ENCODE measurements at regions not wholly inside any gene's neighbourhood (a gene's known extent, or its start where the extent isn't known, plus 50 kb on each side); places are given as distances from the start of the nearest gene placed in this dataset.
A peak's percentile ranks its signal among the peaks of the same experiment; 100 is the strongest.
"Not testable (repeated sequence)": the region's sequence is repeated elsewhere in the genome, so short reads cannot be mapped to it uniquely, and the experiment has no call there.

DNA sequence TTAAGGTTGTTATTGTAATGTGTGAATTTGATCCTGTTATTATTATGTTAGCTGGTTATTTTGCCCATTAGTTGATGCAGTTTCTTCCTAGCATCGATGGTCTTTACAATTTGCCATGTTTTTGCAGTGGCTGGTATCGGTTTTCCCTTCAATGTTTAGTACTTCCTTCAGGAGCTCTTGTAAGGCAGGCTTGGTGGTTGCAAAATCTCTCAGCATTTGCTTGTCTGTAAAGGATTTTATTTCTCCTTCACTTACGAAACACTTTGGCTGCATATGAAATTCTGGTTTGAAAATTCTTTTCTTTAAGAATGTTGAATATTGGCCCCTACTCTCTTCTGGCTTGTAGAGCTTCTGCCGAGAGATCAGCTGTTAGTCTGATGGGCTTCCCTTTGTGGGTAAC is 2241.4 kb upstream of the AGA start:
- DNase-seq (ENCODE audit: low read depth), result not testable (repeated sequence)

DNA sequence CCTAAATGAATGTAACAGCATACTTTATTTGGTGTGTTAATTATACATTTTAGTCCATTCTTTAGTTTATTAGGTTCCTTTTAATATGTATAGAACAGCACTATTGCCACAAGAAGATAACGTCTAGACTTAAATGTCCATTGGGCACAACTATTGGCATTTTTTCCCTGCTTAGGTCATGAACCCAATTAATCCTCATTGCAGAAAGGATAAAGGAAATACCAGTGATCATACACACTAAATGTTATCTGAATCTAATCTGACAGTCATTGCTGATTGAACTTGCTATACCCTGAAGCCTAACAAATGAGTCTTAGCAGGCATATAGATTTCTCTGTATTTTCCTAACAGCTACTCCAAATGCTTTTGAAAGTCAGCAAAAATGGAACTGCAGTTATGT is 2250.0 kb upstream of the AGA start:
- DNase-seq (ENCODE audit: low read depth), result no peak

DNA sequence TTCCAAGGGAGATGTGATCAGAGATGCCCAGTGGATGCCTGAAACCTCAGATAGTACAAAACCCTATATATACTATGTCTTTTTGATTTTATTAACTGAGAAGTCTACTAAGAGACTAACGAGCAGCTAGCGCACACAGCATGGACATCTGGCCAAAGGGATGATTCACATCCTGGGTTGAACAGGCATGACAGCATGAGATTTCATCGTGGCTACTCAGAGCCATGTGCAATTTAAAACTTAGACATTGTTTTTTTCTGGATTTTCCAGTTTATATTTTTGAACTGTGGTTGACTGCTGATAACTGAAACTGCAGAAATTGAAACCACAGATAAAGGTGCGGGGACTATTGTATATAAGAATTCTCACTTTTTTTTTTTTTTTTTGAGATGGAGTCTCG is 2252.9 kb upstream of the AGA start:
- DNase-seq (ENCODE audit: low read depth), result peak; percentile 68

DNA sequence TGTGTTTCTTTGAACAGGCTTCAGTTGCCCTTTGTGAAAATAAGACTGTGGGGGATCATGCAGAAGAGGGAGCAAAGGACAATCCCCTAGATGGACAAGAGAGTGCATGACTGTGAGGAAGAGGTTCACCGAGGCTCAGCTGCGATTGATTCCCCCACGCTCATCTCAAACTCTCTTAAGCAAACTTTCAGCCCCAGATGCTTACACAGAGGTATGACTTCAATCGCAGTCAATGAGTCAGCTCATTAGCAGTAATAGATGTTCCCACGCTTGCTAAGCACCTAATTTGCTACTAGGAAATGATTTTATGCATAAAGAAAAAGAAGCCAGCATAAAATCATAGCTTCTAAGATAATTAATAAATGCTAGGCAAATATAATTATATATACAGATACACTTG is 2256.1 kb upstream of the AGA start:
- no peak for DNase-seq (ENCODE audit: low read depth)

DNA sequence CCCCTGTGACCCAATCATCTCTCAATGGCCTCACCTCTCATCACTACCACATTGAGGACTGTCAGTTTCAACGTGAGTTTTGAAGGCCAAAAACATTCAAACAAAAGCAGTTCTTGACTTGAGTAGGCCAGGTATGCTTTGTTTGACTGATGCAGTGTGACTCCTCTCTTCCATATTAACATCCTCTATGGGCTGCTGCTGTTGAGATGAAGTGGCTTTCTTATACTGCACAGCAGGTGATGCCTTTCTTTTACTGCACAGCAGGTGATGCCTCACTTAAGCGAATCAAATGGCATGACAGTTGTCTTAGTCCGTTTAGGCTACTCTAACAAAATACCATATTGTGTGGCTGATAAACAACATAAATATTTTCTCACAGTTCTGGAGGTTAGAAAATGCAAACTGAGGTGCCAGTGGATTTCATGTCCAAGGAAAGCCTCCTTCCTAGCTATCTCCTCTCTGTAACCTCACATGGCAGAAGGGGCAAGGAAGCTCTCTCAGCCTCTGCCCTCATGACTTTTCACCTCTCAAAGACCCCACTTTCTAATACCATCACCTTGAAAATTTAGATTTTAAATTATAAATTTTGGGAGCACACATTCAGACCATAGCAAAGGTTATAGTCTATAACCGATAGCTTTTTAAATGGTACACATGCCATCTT is 2267.9 kb upstream of the AGA start:
- DNase-seq (ENCODE audit: low read depth), result no peak

DNA sequence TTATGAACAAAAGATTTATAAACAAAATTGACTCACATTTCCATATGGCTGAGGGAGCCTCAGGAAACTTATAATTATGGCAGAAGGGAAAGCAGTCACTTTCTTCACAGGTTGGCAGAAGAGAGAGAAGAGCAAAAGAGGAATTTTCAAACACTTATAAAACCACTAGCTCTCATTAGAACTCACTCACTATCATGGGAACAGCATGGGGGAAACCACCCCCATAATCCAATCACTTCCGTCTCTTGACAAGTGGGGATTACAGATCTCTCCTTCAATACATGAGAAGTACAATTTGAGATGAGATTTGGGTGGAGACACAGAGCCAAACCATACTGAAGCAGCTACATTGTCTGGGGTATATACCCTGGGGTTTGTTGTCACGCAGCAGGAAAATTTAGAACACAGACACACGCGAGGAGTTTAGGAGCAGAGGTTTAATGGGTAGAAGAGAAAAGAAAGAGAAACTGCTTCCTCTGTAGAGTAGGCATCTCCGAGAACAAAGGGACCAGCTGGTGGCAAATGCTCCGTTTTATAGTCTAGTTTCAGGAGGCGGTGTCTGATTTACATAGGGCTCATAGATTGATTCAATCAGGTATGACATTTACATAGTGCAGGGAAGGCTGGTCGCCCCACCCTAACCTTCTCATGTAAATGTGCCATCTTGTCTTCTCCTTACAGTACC is 2277.7 kb upstream of the AGA start:
- DNase-seq (ENCODE audit: low read depth), result no peak

DNA sequence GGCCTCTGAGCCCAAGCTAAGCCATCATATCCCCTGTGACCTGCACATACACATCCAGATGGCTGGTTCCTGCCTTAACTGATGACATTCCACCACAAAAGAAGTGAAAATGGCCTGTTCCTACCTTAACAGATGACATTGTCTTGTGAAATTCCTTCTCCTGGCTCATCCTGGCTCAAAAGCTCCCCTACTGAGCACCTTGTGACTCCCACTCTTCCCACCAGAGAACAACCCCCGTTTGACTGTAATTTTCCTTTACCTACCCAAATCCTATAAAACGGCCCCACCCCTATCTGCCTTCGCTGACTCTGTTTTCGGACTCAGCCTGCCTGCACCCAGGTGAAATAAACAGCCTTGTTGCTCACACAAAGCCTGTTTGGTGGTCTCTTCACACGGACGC is 2284.3 kb upstream of the AGA start:
- not testable (repeated sequence) for DNase-seq (ENCODE audit: low read depth)

DNA sequence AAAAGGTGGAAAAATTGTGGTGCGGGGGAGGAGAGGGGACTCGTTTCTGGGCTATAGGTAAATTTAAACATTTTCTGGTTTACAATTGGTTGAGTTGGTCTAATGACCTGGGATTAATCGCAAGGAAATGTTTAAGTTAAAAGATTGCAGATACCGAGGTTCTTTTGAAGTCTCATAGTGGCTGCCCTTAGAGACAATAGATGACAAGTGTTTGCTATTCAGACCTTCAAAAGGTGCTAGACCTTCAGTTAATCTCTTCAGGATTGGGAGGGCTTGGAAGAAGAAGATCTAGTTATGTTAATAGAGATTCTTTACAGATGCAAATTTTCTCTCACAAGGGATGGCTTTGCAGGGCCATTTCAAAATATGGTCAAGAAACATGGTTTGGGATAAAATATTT is 2286.1 kb upstream of the AGA start:
- DNase-seq (ENCODE audit: low read depth), result no peak

DNA sequence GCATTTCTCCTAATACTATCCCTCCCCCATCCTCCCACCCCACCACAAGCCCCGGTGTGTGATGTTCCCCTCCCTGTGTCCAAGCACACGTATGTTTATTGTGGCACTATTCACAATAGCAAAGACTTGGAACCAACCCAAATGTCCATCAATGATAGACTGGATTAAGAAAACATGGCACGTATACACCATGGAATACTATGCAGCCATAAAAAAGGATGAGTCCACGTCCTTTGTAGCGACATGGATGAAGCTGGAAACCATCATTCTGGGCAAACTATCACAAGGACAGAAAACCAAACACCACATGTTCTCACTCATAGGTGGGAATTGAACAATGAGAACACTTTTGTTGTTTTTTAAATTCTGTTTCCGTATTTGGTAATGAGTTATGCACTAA is 2294.6 kb upstream of the AGA start:
- DNase-seq (ENCODE audit: low read depth), result not testable (repeated sequence)

DNA sequence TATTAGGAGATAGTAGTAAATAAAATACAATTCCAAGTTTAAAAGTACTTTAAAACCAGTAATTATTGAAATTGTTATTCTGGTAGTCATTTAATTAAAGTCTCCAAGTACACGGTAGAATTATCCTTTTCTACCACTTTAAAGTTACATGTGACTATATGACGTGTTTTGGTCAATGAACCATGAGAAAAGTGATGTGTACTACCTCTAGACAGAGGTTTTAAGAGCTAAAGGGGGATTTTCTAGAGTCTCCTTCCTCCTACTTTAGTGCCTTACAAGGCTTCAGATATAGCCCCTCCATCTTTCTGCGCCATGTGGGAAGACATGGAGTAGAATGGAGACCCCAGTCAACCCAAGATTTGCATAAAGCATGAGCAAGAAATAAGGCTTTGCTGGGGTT is 2296.6 kb upstream of the AGA start:
- DNase-seq (ENCODE audit: low read depth), result no peak

DNA sequence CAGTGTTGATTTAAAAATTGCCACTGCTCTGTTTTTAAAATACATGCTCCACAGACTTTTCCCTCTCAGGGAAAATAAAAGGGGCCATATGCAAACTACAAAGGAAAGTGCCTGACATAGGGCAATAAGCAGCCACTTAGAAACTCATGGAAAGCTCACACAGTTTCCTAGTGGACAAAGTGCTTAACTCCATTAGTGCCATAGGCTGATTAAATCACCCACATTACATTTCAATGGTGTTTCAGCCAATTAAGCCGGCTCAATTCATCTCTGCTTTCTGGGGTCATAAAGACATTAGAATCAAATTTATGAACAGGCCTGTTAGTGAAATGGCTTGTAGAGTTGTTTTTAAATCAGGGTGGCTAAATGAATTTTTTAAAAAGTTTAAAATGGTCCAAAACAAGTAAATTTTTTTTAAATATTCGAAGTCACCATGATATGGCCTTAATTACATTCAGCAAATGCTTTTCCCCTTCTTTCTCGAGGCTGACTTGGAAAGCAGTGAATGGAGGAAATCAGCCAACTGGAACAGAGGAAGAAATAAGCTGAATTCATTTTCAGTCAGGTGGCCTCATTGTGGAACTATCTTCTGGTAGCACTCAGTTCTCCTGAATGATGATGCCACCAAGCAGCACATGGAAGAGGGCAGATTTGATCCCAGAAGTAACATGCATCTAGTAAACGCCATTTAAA is 2305.1 kb upstream of the AGA start:
- no peak for DNase-seq (ENCODE audit: low read depth)

DNA sequence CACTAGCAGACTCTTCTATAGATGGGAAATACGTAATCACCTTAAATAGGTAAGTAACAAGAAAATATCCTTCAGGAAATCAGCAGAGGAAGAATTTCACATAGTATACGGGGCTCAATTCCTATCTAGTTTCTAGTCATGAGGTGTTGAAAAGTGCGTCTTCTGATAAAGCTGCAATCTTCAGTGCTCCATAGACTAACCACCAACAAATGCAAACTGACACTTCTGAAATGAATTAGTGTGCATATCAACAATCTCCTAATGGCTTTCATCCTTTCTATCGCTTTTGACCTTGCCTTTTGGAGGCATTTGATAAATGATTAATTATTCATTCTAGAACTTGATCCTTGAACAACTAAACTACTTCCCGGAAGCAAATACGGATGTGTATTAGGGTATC is 2306.6 kb upstream of the AGA start:
- DNase-seq (ENCODE audit: low read depth), result no peak

DNA sequence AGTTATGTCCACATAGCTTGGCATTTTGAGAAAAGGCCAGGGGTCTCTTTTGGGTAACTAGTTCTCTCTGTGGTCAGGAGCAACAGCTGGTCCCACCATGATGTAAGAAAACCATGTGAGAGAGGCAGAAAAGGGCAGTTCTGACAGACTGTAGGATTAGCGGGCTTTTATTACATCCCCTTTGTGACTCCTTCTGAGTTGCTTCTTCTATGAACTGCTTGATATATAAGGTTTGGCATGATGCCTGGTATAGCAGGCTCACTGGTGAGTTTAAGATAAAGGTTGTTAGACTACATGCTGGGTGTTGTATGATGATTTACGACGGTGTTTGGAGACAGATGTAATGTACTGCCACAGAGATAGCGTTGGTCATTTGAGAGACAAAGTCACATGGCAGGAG is 2308.1 kb upstream of the AGA start:
- no peak for DNase-seq (ENCODE audit: low read depth)

DNA sequence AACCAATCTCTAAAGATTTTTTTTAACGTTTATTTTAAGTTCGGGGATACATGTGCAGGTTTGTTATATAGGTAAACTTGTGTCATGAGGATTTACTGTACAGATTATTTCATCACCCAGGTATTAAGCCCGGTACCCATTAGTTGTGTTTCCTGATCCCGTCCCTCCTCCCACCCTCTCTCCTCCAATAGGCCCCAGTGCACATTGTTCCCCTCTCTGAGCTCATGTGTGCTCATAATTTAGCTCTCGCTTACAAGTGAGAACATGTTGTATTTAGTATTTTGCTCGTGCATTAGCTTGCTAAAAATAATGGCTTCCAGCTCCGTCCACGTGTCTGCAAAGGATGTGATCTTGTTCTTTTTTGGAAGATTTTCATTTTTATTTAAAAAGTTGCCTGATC is 2309.4 kb upstream of the AGA start:
- no peak for DNase-seq (ENCODE audit: low read depth)

DNA sequence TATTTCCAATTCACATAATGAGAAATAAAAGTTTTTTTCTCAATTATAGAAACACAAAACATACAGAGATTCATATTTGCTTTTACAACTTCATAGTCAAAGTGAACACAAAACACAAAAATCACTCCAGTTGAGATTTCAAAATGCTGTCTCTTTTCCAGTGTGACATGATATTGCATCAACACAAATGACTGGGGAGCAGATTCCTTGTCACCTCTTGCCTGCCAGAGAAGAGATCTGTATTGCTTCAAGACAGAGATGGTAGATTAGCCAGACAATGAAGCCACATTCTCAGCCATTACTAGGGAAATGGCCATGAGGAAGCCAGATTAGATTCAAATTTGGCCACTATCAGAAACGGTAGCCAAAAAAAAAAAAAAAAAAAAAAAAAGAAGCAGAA is 2313.1 kb upstream of the AGA start:
- DNase-seq (ENCODE audit: low read depth), result no peak

DNA sequence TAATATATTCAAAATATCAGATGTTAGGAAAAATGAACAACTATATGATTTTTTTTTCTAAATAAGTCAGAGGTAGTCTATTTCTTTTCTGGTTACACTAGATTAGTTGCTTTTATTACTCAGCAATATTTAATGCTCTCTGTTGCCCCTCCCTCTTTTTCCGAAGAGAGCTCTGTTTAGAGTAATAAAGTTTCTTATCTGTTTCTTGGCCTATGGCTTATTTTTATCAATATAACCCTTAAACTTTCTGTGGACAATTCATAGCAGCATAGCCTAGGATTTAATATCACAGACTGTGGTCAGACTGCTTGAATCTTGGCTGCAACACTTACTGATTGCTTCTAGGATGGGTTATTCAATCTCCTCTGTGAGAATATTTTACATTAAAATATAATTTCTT is 2315.4 kb upstream of the AGA start:
- no peak for DNase-seq (ENCODE audit: low read depth)

DNA sequence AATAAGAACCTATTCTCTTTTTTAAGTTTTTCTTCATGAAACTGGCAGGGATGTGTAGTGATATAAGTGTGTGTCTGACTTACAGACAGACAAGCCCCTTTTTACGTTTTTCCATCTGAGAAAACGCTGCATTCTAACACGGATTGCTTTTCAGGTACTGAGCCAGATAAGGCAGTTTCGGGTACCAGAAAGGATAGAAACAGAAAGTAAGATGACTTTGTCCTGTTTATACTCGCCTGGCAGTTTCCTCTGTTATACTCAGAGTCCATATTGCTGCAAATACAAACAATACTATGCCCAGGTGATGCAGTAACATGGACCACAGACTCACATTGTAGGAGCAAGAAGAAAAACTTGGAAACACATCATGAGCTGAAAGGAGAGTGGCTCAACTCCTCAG is 2320.6 kb upstream of the AGA start:
- DNase-seq (ENCODE audit: low read depth), result no peak

DNA sequence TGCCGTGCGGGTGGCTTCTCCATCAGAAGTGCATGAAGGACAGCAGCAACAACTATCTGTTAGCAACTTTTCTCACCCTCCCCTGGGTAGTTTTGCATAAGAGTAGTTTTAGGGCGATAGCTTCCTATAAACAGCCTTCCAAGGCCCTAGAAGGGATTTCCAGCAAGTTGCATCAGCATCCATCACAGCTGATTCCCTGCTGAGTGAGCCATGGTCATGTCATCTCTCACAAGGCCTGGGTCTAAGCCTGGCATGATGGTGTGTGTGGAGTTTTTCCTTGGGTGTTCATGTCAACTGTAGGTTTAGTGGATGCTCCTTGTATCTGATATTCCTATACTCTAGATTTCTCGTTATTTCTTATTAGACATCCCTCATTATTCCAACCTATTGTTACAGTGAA is 2324.7 kb upstream of the AGA start:
- no peak for DNase-seq (ENCODE audit: low read depth)

DNA sequence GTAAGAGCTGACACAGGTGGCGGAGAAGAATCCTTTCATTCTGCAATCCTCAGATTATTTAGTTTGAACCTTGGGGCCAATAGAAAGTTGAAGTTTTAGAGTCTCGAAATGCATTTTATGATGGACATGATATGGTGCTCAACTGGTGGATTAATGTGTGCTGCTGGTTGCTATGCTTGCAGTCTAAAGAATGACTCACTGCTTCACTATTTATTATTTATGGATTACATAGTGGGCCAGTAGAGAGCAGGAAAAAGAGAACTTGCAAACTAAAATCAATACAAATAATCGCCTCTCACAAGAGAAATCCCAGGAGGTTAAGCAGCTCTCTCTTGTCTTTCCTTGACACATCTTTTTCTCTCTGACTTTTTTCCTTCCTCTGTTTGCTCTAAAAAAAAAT is 2326.8 kb upstream of the AGA start:
- DNase-seq (ENCODE audit: low read depth), result no peak

DNA sequence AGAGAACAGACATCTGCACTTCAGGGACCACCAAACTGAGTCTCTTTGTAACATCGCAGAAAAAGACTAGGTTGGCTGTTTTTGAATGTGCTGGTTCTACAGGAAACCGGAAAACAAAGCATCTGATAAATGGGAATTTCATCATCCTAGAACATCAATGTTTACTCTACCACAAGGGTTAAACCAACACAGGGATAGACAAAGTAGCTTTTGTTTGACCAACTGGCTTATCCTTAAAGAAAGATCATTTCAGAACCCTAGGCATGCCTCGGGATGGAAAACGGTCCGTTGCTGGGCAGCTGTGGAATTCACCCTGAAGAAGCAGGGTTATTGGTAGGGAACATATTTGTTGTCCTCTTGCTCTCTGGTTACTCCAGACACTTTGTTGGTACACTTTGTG is 2355.5 kb upstream of the AGA start:
- no peak for DNase-seq (ENCODE audit: low read depth)

DNA sequence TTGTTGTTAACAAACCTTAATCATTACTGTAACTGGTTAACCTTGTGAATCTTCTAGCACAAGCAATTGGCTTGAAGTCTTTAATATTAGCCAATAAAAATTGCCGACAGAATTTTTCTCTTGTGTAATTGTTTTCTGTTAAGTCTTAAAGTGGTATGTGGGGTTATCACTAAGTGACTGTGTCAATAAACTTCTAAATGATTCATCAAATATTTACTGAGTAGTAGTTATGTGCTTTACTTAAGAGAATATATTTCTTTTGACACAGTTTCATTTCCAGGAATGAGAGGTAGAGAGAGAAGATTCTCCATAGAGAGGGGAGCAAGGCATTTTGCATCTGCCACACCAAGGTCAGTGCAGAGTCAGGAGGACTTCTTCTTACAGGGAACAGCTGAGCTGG is 2361.6 kb upstream of the AGA start:
- peak; percentile 13 for DNase-seq (ENCODE audit: low read depth)

DNA sequence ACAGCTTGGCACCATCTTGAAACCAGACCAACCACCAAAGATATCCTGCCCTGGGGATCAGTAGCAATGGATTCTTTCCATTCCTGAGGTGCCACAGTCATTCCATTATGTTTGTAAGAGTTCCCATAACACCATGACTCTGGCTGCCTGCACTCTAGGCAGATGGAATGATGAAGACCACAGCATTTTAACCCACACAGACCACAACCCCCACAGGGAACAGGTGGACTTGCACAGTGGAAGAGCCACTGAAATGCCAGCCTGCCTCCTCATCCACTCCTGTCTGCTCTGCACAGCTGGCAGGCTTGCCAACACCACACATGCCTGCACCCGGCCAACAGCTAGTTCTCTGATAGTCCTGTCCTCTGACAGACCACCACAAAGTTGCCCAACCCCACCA is 2362.2 kb upstream of the AGA start:
- peak; percentile 5 for DNase-seq (ENCODE audit: low read depth)

DNA sequence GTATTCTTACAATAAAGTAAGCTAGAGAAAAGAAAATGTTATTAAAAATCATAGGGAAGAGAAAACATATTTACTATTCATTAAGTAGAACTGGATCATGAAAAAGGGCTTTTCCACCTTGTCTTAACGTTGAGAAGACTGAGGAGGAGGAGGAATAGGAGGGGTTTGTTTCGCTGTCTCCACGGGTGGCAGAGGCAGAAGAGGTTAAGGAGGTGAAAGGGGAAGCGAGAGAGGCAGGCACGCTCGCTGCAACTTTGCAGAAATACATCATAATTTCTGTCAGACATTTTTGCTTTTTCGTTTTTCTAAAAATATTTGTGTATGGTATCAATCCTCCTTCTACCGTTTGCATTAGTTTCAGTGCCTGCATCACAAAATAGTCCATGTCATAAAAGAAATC is 2375.1 kb upstream of the AGA start:
- DNase-seq (ENCODE audit: low read depth), result no peak

DNA sequence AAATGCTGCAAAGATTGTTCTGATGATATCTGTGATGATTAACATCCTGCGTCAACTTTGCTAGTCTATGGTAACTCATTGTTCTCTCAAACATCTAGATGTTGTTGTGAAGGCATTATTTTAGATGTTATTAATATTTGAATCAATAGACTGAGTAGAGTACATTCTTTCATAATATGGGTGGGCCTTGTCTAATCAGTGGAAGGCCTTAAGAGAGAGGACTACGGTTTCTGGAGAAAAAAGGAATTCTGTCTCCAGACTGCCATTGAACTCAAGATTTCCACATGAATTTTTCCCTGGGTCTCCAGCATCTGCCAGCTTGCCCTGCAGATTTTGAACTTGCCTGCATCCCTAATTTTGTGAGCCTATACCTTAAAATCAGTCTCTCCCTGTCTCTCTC is 2381.1 kb upstream of the AGA start:
- DNase-seq (ENCODE audit: low read depth), result no peak

Data from HS-5 (cell line).